HCT116 (cell line): ENCODE measurements at regions not wholly inside any gene's neighbourhood (a gene's known extent, or its start where the extent isn't known, plus 50 kb on each side); places are given as distances from the start of the nearest gene placed in this dataset.

Experiments used
- ATAC-seq: fragments of 200-7000 bp; cut with Tn5 transposase; 2 replicates; pipeline ENCODE4 v1.9.1; 2020; ENCODE audit warnings: mild to moderate bottlenecking, moderate library complexity
- BruUV-seq: library from RNA; stranded (reverse); fragments of 400-500 nt; replicated peaks from 2 replicates; lab custom pipeline; 2021; lab: Mats Ljungman, UMichigan
- CTCF ChIA-PET: fragments of 300-600 bp; sonication (Branson Sonifier 250); formaldehyde crosslinking; loops from one replicate; lab custom pipeline; 2021; ENCODE audit warnings: antibody characterized with exemption; lab: Charles Lee
- POLR2A ChIA-PET: fragments of 300-600, 350-600 bp; sonication (Branson Sonifier 250); formaldehyde crosslinking; loops from one replicate; lab custom pipeline; 2021; ENCODE audit warnings: antibody characterized with exemption; lab: Charles Lee
- RAD21 ChIA-PET, 2 experiments: fragments of 300-600 bp; sonication (Branson Sonifier 250); formaldehyde crosslinking; loops; one replicate each; lab custom pipeline; 2023; ENCODE audit warnings: low total read pairs in 2 of 2; ENCODE audit not compliant: uncharacterized antibody in 2 of 2, unreplicated experiment in 2 of 2, low non-redundant PET in 1 of 2; lab: Charles Lee
- DNase-seq: peaks from one replicate; pipeline ENCODE4 v3.0.0-alpha.2; 2010; ENCODE audit warnings: low read depth, low spot score
- H2AFZ ChIP-seq: fragments of 200-600 bp; shearing (Covaris generic), sonication (generic); 2 replicates; pipeline ENCODE4 v1.6.1; 2017; ENCODE audit warnings: low read depth, mixed run types, mixed read lengths, antibody characterized with exemption, low read length; ENCODE audit not compliant: poor library complexity, severe bottlenecking
- H3K27ac ChIP-seq: 2 replicates; pipeline ENCODE4 v1.5.1; 2012; ENCODE audit warnings: low read depth, low read length
- H3K27me3 ChIP-seq: fragments of 200-600 bp; sonication (generic); 2 replicates; pipeline ENCODE4 v1.6.1; 2016; ENCODE audit warnings: mixed run types, low read length, mixed read lengths; ENCODE audit not compliant: insufficient read depth
- H3K36me3 ChIP-seq, 2 experiments: fragments of 200-500 bp in 1 of 2; fragments of 200-600 bp in 1 of 2; sonication (Bioruptor generic) in 1 of 2; sonication (generic) in 1 of 2; 2 replicates each; pipeline versions ENCODE4 v1.5.1 to v1.6.1; 2014 to 2016; ENCODE audit warnings: low read length in 2 of 2, inconsistent platforms in 1 of 2, mixed read lengths in 1 of 2, mixed run types in 1 of 2; ENCODE audit not compliant: insufficient read depth in 2 of 2, control insufficient read depth in 1 of 2
- H3K4me1 ChIP-seq, 2 experiments: fragments of 200-600 bp in 1 of 2; sonication (generic) in 1 of 2; 2 replicates each; pipeline versions ENCODE4 v1.5.1 to v1.6.1; 2012 to 2017; ENCODE audit warnings: low read length in 2 of 2, inconsistent platforms in 1 of 2, mild to moderate bottlenecking in 1 of 2, mixed read lengths in 1 of 2, mixed run types in 1 of 2, moderate library complexity in 1 of 2; ENCODE audit not compliant: insufficient read depth in 2 of 2, control insufficient read depth in 1 of 2
- H3K4me2 ChIP-seq: fragments of 200-600 bp; sonication (generic); 2 replicates; pipeline ENCODE4 v1.6.1; 2017; ENCODE audit warnings: mixed run types, low read length, mixed read lengths
- H3K4me3 ChIP-seq, 2 experiments: fragments of 200-600 bp in 1 of 2; sonication (generic) in 1 of 2; replicated peaks in 1 of 2; 2 replicates each; pipeline ENCODE4 v1.5.1; 2011 to 2016; ENCODE audit warnings: low read length in 2 of 2, control low read depth in 1 of 2, low read depth in 1 of 2, mild to moderate bottlenecking in 1 of 2, mixed read lengths in 1 of 2, mixed run types in 1 of 2
- H3K79me2 ChIP-seq: fragments of 200-600 bp; sonication (generic); 2 replicates; pipeline ENCODE4 v1.6.1; 2017; ENCODE audit warnings: mild to moderate bottlenecking, mixed run types, low read length, moderate library complexity, mixed read lengths; ENCODE audit not compliant: insufficient read depth
- H3K9ac ChIP-seq: fragments of 200-600 bp; sonication (generic); 2 replicates; pipeline ENCODE4 v1.6.1; 2016; ENCODE audit warnings: low read length, mixed read lengths
- H3K9me2 ChIP-seq: fragments of 200-600 bp; sonication (generic), shearing (Covaris generic); 2 replicates; pipeline ENCODE4 v1.6.1; 2017; ENCODE audit warnings: mixed run types, mild to moderate bottlenecking, moderate library complexity; ENCODE audit not compliant: insufficient read depth
- H3K9me3 ChIP-seq, 2 experiments: fragments of 200-500 bp in 1 of 2; fragments of 200-600 bp in 1 of 2; sonication (Bioruptor generic) in 1 of 2; sonication (generic) in 1 of 2; 2 replicates each; pipeline ENCODE4 v1.6.1; 2014 to 2017; ENCODE audit warnings: low read length in 2 of 2, mixed read lengths in 2 of 2, inconsistent platforms in 1 of 2, low read depth in 1 of 2, mild to moderate bottlenecking in 1 of 2, mixed run types in 1 of 2, moderate library complexity in 1 of 2; ENCODE audit not compliant: control insufficient read depth in 1 of 2, insufficient read depth in 1 of 2
- H4K20me1 ChIP-seq: fragments of 200-600 bp; sonication (generic), shearing (Covaris generic); 2 replicates; pipeline ENCODE4 v1.6.1; 2017; ENCODE audit warnings: mixed run types, mild to moderate bottlenecking, moderate library complexity; ENCODE audit not compliant: insufficient read depth
- CBX3 ChIP-seq: IDR thresholded peaks from 2 replicates; pipeline ENCODE4 v1.6.1; 2012; ENCODE audit warnings: low read depth
- CEBPB ChIP-seq: IDR thresholded peaks from 2 replicates; pipeline ENCODE4 v1.6.1; 2012; ENCODE audit warnings: low read depth
- ELF1 ChIP-seq: IDR thresholded peaks from 2 replicates; pipeline ENCODE4 v1.6.1; 2012; ENCODE audit warnings: low read depth, borderline replicate concordance
- EZH2 ChIP-seq: fragments of 200-600 bp; sonication (generic); IDR thresholded peaks from 2 replicates; pipeline ENCODE4 v1.6.1; 2017; ENCODE audit warnings: antibody characterized with exemption, mixed run types
- EZH2phosphoT487 ChIP-seq: fragments of 200-600 bp; IDR thresholded peaks from 2 replicates; pipeline ENCODE4 v1.6.1; 2018; ENCODE audit warnings: antibody characterized with exemption, borderline replicate concordance
- JUND ChIP-seq: IDR thresholded peaks from 2 replicates; pipeline ENCODE4 v1.6.1; 2012
- POLR2A ChIP-seq: IDR thresholded peaks from 2 replicates; pipeline ENCODE4 v1.7.0; 2011; ENCODE audit warnings: borderline replicate concordance; ENCODE audit not compliant: insufficient read depth, insufficient read length; ENCODE audit errors: extremely low read depth
- POLR2AphosphoS5 ChIP-seq: IDR thresholded peaks from 2 replicates; pipeline ENCODE4 v1.6.1; 2011; ENCODE audit warnings: mild to moderate bottlenecking, low read depth, low read length, moderate library complexity
- RAD21 ChIP-seq: IDR thresholded peaks from 2 replicates; pipeline ENCODE4 v1.6.1; 2012; ENCODE audit warnings: low read depth, mild to moderate bottlenecking
- SIN3A ChIP-seq: IDR thresholded peaks from 2 replicates; pipeline ENCODE4 v1.6.1; 2012; ENCODE audit warnings: low read depth
- SP1 ChIP-seq: IDR thresholded peaks from 2 replicates; pipeline ENCODE4 v1.6.1; 2012; ENCODE audit warnings: low read depth
- SRF ChIP-seq: IDR thresholded peaks from 2 replicates; pipeline ENCODE4 v1.6.1; 2012; ENCODE audit warnings: low read depth
- TCF7L2 ChIP-seq: IDR thresholded peaks from 2 replicates; pipeline ENCODE4 v1.7.0; 2011; ENCODE audit warnings: borderline replicate concordance, inconsistent platforms; ENCODE audit not compliant: insufficient read depth, insufficient read length; ENCODE audit errors: extremely low read depth
- YY1 ChIP-seq: IDR thresholded peaks from 2 replicates; pipeline ENCODE4 v1.6.1; 2011; ENCODE audit warnings: low read length, low read depth, moderate library complexity, mild to moderate bottlenecking; ENCODE audit not compliant: insufficient replicate concordance; ENCODE audit errors: extremely low read depth
- ZBTB33 ChIP-seq: IDR thresholded peaks from 2 replicates; pipeline ENCODE4 v1.6.1; 2011; ENCODE audit warnings: mild to moderate bottlenecking, low read length, moderate library complexity; ENCODE audit not compliant: insufficient replicate concordance; ENCODE audit errors: extremely low read depth
- ZFX ChIP-seq: fragments of 450-650 bp; IDR thresholded peaks from 2 replicates; pipeline ENCODE4 v1.6.1; 2017
- intact Hi-C: fragments of 100-400 bp; cut with micrococcal nuclease; formaldehyde crosslinking; loops from 2 replicates; pipeline ENCODE4 v1.10.0; 2022
- TF ChIP-seq, protein P1 (sequence below): IDR thresholded peaks from 2 replicates; pipeline ENCODE4 v1.6.1; 2012
- TF ChIP-seq, protein P2 (sequence below), 3 experiments: fragments of 200-600 bp in 1 of 3; sonication (generic) in 1 of 3; IDR thresholded peaks in 2 of 3; conservative IDR thresholded peaks in 1 of 3; 2 replicates each; pipeline ENCODE4 v1.5.1; 2012 to 2017; ENCODE audit warnings: low read depth in 2 of 3, low read length in 2 of 3, antibody characterized with exemption in 1 of 3, borderline replicate concordance in 1 of 3, control low read depth in 1 of 3, mild to moderate bottlenecking in 1 of 3, mixed read lengths in 1 of 3, mixed run types in 1 of 3, moderate library complexity in 1 of 3; ENCODE audit not compliant: insufficient read depth in 1 of 3

GRCh38 chr12:127108360-127109215 is 1158.4 kb upstream of the TMEM132C start:
- CTCF ChIA-PET = interaction anchor here (0.6 to 2.9 kb wide), 24 partner anchors 10 to 324 kb away, joined by 3 to 28 read pairs (median 5); no protein-coding TSS in a partner anchor
- ATAC-seq = peak; percentile 89
- POLR2A ChIA-PET = interaction anchor here (1.1 kb wide), 1 partner anchor 49 kb away, joined by 4 read pairs; no protein-coding TSS in a partner anchor
- Histone ChIP-seq H4K20me1 (no peaks in the 10 kb centered on the region), H3K79me2 (0 out of 2 replicates have a peak, but pooled peaks cover 4% of the 10 kb centered on the region), H3K4me3 (no peak overlapping the region), H3K27me3 (no peaks in the 10 kb centered on the region), H3K27ac (no peak overlapping the region), H3K36me3 (no peaks in the 10 kb centered on the region), H3K9ac (no peak overlapping the region), H2AFZ (no peak overlapping the region), H3K4me1 (peaks cover 22 to 23% of the 10 kb centered on the region in 2 experiments), H3K9me2 (no peaks in the 10 kb centered on the region), H3K9me3 (no peaks in the 10 kb centered on the region), H3K4me2 (no peak overlapping the region)
- peak; percentile 35 for DNase-seq
- RAD21 ChIA-PET = interaction anchor here (0.5 to 1.5 kb wide), 6 partner anchors 68 to 1776 kb away, joined by 3 to 6 read pairs (median 3); no protein-coding TSS in a partner anchor
- intact Hi-C loops = loop anchor here (1.0 to 5.0 kb wide), 4 partner anchors 181 to 273 kb away; no protein-coding TSS in a partner anchor
- no TSS peak for BruUV-seq
- TF ChIP-seq CBX3 (no peak), SP1 (no peak), TCF7L2 (no peak), EZH2phosphoT487 (no peak), SRF (no peak), JUND (no peak), POLR2AphosphoS5 (no peak), ZFX (no peak), ELF1 (no peak), CEBPB (no peak), EZH2 (no peak), ZBTB33 (no peak), POLR2A (no peak), SIN3A (no peak), RAD21 (peak; percentile 83), YY1 (peak; percentile 13)
- TF ChIP-seq, protein P1, sequence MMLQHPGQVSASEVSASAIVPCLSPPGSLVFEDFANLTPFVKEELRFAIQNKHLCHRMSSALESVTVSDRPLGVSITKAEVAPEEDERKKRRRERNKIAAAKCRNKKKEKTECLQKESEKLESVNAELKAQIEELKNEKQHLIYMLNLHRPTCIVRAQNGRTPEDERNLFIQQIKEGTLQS = no peak
- TF ChIP-seq, protein P2, sequence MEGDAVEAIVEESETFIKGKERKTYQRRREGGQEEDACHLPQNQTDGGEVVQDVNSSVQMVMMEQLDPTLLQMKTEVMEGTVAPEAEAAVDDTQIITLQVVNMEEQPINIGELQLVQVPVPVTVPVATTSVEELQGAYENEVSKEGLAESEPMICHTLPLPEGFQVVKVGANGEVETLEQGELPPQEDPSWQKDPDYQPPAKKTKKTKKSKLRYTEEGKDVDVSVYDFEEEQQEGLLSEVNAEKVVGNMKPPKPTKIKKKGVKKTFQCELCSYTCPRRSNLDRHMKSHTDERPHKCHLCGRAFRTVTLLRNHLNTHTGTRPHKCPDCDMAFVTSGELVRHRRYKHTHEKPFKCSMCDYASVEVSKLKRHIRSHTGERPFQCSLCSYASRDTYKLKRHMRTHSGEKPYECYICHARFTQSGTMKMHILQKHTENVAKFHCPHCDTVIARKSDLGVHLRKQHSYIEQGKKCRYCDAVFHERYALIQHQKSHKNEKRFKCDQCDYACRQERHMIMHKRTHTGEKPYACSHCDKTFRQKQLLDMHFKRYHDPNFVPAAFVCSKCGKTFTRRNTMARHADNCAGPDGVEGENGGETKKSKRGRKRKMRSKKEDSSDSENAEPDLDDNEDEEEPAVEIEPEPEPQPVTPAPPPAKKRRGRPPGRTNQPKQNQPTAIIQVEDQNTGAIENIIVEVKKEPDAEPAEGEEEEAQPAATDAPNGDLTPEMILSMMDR (IDR thresholded peaks at IDR 0.05 in 2 of 3, conservative IDR thresholded peaks at IDR 0.05 in 1 of 3; ENCODE audit: borderline replicate concordance in 1 of 3, insufficient read depth in 1 of 3, low read depth in 2 of 3, low read length in 2 of 3) = peak; percentile 65 to 76 (median 74); a peak in 5 of 6 replicates
